Panc1 (cell line): ENCODE measurements at regions not wholly inside any gene's neighbourhood (a gene's known extent, or its start where the extent isn't known, plus 50 kb on each side); places are given as distances from the start of the nearest gene placed in this dataset.

Experiments used
- CTCF ChIP-seq: fragments of 450-650 bp; IDR thresholded peaks from 2 replicates; pipeline ENCODE4 v1.5.1; 2017; ENCODE audit warnings: mild to moderate bottlenecking
- POLR2AphosphoS5 ChIP-seq: IDR thresholded peaks from 2 replicates; pipeline ENCODE4 v1.6.1; 2012; ENCODE audit warnings: mild to moderate bottlenecking, low read depth, low read length, moderate library complexity
- TCF7L2 ChIP-seq: IDR thresholded peaks from 2 replicates; pipeline ENCODE4 v1.6.1; 2011; ENCODE audit warnings: mild to moderate bottlenecking, low read depth, low read length, inconsistent platforms

- TF ChIP-seq CTCF (no peak), POLR2AphosphoS5 (no peak), TCF7L2 (no peak)
Measured at GRCh38 chr14:98761993-98762392, 510.0 kb downstream of the BCL11B start.
